ENCODE measurements at regions not wholly inside any gene's neighbourhood (a gene's known extent, or its start where the extent isn't known, plus 50 kb on each side); places are given as distances from the start of the nearest gene placed in this dataset.
"Not testable (repeated sequence)": the region's sequence is repeated elsewhere in the genome, so short reads cannot be mapped to it uniquely, and the experiment has no call there.

- no peak for TF ChIP-seq CTCF (IDR thresholded peaks at IDR 0.05)
- no peak overlapping the region for H3K27ac Mint-ChIP-seq (ENCODE audit: unreplicated experiment)
- no peaks in the 10 kb centered on the region for H3K36me3 Mint-ChIP-seq (ENCODE audit: unreplicated experiment)
- no peaks in the 10 kb centered on the region for H3K9me3 Mint-ChIP-seq (ENCODE audit: unreplicated experiment)
- peaks cover 30% of the 10 kb centered on the region for H3K4me1 Mint-ChIP-seq (ENCODE audit: unreplicated experiment)
- H3K4me3 Mint-ChIP-seq (ENCODE audit: unreplicated experiment): no peak overlapping the region
- H3K27me3 Mint-ChIP-seq (ENCODE audit: unreplicated experiment): no peaks in the 10 kb centered on the region
- no peak for DNase-seq (ENCODE audit: extremely low spot score, unreplicated experiment)
Observed at GRCh38 chr18:60021556-60021955, 121.8 kb downstream of the PMAIP1 start.

- Mint-ChIP-seq H3K4me1 (ENCODE audit: unreplicated experiment) (peaks cover 30% of the 10 kb centered on the region), H3K27me3 (ENCODE audit: unreplicated experiment) (no peaks in the 10 kb centered on the region), H3K4me3 (ENCODE audit: unreplicated experiment) (no peak overlapping the region), H3K36me3 (ENCODE audit: unreplicated experiment) (no peaks in the 10 kb centered on the region), H3K9me3 (ENCODE audit: unreplicated experiment) (no peaks in the 10 kb centered on the region), H3K27ac (ENCODE audit: unreplicated experiment) (no peak overlapping the region)
- DNase-seq (ENCODE audit: extremely low spot score, unreplicated experiment): no peak
- TF ChIP-seq CTCF (IDR thresholded peaks at IDR 0.05): no peak
Observed at GRCh38 chr18:60020107-60020925, 120.5 kb downstream of the PMAIP1 start.

GRCh38 chr18:60019463-60019840 is 119.7 kb downstream of the PMAIP1 start:
- H3K4me1 Mint-ChIP-seq (ENCODE audit: unreplicated experiment): peaks cover 30% of the 10 kb centered on the region
- DNase-seq (ENCODE audit: extremely low spot score, unreplicated experiment): no peak
- H3K36me3 Mint-ChIP-seq (ENCODE audit: unreplicated experiment): no peaks in the 10 kb centered on the region
- no peaks in the 10 kb centered on the region for H3K9me3 Mint-ChIP-seq (ENCODE audit: unreplicated experiment)
- H3K4me3 Mint-ChIP-seq (ENCODE audit: unreplicated experiment): no peak overlapping the region
- TF ChIP-seq CTCF (IDR thresholded peaks at IDR 0.05): no peak
- no peak overlapping the region for H3K27ac Mint-ChIP-seq (ENCODE audit: unreplicated experiment)
- no peaks in the 10 kb centered on the region for H3K27me3 Mint-ChIP-seq (ENCODE audit: unreplicated experiment)

- no peak for TF ChIP-seq CTCF (IDR thresholded peaks at IDR 0.05)
- no peak for DNase-seq (ENCODE audit: extremely low spot score, unreplicated experiment)
- H3K4me3 Mint-ChIP-seq (ENCODE audit: unreplicated experiment): no peak overlapping the region
- H3K9me3 Mint-ChIP-seq (ENCODE audit: unreplicated experiment): no peaks in the 10 kb centered on the region
- no peaks in the 10 kb centered on the region for H3K27me3 Mint-ChIP-seq (ENCODE audit: unreplicated experiment)
- no peaks in the 10 kb centered on the region for H3K36me3 Mint-ChIP-seq (ENCODE audit: unreplicated experiment)
- peaks cover 30% of the 10 kb centered on the region for H3K4me1 Mint-ChIP-seq (ENCODE audit: unreplicated experiment)
- no peak overlapping the region for H3K27ac Mint-ChIP-seq (ENCODE audit: unreplicated experiment)
Observed at GRCh38 chr18:60018618-60019462, 119.0 kb downstream of the PMAIP1 start.

- not testable (repeated sequence) for H3K9me3 Mint-ChIP-seq (ENCODE audit: unreplicated experiment); DNase-seq (ENCODE audit: extremely low spot score, unreplicated experiment); H3K27ac Mint-ChIP-seq (ENCODE audit: unreplicated experiment); H3K4me3 Mint-ChIP-seq (ENCODE audit: unreplicated experiment); H3K27me3 Mint-ChIP-seq (ENCODE audit: unreplicated experiment); H3K36me3 Mint-ChIP-seq (ENCODE audit: unreplicated experiment)
- peaks cover 30% of the 10 kb centered on the region for H3K4me1 Mint-ChIP-seq (ENCODE audit: unreplicated experiment)
Observed at GRCh38 chr18:60018134-60018533, 118.3 kb downstream of the PMAIP1 start.
